Body of pancreas (tissue), 4 donors: ENCODE measurements at regions not wholly inside any gene's neighbourhood (a gene's known extent, or its start where the extent isn't known, plus 50 kb on each side); places are given as distances from the start of the nearest gene placed in this dataset.

Experiments used
- POLR2A ChIP-seq, 3 donors: fragments of 450-650 bp; IDR thresholded peaks; one replicate each; pipeline ENCODE4 v1.6.1; 2016; ENCODE audit warnings: antibody characterized with exemption in 3 of 3, mild to moderate bottlenecking in 2 of 3
- TF ChIP-seq, protein P1 (sequence below), 7 experiments: fragments of 450-650 bp in 4 of 7; fragments of 200-600 bp in 3 of 7; sonication (generic) in 3 of 7; IDR thresholded peaks; one replicate each; pipeline ENCODE4 v1.5.1; 2016 to 2019; ENCODE audit warnings: antibody characterized with exemption in 7 of 7

DNA sequence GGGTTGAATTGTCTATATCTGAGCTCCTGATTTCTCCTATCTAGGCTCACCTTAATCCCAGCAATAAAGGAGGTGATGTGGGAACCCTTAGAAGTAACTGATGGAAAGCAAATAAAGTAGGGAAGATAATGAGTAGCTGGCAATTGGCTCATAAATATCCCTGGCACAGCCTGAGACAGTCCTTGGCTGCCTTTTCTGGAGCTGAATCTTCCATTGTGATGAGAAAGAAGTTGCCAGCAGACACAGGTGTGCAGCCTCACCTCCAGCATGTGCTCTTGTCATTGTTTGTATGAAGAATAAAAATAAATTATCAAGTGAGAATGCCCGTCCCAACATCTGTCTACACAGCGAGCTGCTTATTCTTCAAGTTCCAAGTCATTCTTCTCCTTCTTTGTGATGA, 53.2 kb upstream of the RASGRP1 start:
- TF ChIP-seq, protein P1, sequence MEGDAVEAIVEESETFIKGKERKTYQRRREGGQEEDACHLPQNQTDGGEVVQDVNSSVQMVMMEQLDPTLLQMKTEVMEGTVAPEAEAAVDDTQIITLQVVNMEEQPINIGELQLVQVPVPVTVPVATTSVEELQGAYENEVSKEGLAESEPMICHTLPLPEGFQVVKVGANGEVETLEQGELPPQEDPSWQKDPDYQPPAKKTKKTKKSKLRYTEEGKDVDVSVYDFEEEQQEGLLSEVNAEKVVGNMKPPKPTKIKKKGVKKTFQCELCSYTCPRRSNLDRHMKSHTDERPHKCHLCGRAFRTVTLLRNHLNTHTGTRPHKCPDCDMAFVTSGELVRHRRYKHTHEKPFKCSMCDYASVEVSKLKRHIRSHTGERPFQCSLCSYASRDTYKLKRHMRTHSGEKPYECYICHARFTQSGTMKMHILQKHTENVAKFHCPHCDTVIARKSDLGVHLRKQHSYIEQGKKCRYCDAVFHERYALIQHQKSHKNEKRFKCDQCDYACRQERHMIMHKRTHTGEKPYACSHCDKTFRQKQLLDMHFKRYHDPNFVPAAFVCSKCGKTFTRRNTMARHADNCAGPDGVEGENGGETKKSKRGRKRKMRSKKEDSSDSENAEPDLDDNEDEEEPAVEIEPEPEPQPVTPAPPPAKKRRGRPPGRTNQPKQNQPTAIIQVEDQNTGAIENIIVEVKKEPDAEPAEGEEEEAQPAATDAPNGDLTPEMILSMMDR (IDR thresholded peaks at IDR 0.05) = no peak
- no peak for TF ChIP-seq POLR2A (IDR thresholded peaks at IDR 0.05)
